ENCODE measurements at regions not wholly inside any gene's neighbourhood (a gene's known extent, or its start where the extent isn't known, plus 50 kb on each side); places are given as distances from the start of the nearest gene placed in this dataset.

DNA sequence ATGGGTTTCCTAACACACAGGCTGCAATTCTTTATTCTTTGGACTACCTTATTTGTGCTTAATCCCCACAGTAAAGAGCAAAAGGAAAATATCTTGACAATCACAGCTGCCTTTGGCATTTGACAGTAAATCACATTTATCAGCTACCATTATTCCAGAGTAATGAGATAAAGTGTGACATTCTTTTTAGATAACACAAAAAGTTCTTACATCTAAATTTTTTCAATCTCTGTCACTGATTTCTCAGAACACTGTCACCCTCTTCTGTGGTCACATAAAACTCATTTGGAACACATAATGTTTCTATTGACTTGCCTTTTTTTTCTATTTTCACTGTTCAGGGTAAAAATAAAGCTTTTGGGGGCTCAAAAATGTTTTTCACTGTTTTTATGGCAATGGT, 484.6 kb downstream of the LTN1 start:
- Mint-ChIP-seq H3K27ac (ENCODE audit: unreplicated experiment) (no peak overlapping the region), H3K4me3 (ENCODE audit: low read depth, unreplicated experiment) (no peak overlapping the region), H3K27me3 (ENCODE audit: unreplicated experiment) (no peaks in the 10 kb centered on the region), H3K4me1 (ENCODE audit: low read depth, unreplicated experiment) (no peaks in the 10 kb centered on the region), H3K9me3 (ENCODE audit: low read depth, unreplicated experiment) (peaks cover 8% of the 10 kb centered on the region), H3K36me3 (ENCODE audit: insufficient read depth, unreplicated experiment) (no peaks in the 10 kb centered on the region)
- BruUV-seq (replicated peaks) = no TSS peak
- intact Hi-C loops (cut with micrococcal nuclease; ENCODE audit: unreplicated experiment) = no loop called here
- CTCF ChIA-PET = no interaction called here
- no peak for DNase-seq
- TF ChIP-seq, protein P1, sequence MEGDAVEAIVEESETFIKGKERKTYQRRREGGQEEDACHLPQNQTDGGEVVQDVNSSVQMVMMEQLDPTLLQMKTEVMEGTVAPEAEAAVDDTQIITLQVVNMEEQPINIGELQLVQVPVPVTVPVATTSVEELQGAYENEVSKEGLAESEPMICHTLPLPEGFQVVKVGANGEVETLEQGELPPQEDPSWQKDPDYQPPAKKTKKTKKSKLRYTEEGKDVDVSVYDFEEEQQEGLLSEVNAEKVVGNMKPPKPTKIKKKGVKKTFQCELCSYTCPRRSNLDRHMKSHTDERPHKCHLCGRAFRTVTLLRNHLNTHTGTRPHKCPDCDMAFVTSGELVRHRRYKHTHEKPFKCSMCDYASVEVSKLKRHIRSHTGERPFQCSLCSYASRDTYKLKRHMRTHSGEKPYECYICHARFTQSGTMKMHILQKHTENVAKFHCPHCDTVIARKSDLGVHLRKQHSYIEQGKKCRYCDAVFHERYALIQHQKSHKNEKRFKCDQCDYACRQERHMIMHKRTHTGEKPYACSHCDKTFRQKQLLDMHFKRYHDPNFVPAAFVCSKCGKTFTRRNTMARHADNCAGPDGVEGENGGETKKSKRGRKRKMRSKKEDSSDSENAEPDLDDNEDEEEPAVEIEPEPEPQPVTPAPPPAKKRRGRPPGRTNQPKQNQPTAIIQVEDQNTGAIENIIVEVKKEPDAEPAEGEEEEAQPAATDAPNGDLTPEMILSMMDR (IDR thresholded peaks at IDR 0.05; ENCODE audit: unreplicated experiment) = no peak

DNA sequence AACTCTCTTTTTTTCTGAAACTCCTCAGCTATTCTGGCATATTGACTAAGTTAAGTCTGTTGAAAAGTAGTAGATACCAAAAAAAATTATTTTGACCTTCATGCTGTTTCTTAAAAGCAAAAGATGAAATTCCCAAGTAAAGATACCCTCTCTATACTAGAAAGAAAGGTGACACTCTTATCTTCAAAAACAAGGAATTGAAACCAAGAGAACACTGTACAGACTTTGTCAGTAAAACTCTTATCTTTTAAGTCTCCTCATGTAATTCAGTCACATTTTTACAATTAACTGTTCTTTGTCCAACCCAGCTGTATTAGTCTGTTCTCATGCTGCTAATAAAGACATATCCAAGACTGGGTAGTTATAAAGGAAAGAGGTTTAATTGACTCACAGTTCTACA, 496.2 kb downstream of the LTN1 start:
- no peaks in the 10 kb centered on the region for H3K27me3 Mint-ChIP-seq (ENCODE audit: unreplicated experiment)
- no peaks in the 10 kb centered on the region for H3K36me3 Mint-ChIP-seq (ENCODE audit: insufficient read depth, unreplicated experiment)
- no TSS peak for BruUV-seq (replicated peaks)
- intact Hi-C loops (cut with micrococcal nuclease; ENCODE audit: unreplicated experiment) = no loop called here
- H3K4me1 Mint-ChIP-seq (ENCODE audit: low read depth, unreplicated experiment) = no peaks in the 10 kb centered on the region
- no peak overlapping the region for H3K4me3 Mint-ChIP-seq (ENCODE audit: low read depth, unreplicated experiment)
- CTCF ChIA-PET = no interaction called here
- TF ChIP-seq, protein P1 (IDR thresholded peaks at IDR 0.05; ENCODE audit: unreplicated experiment) = no peak
- H3K9me3 Mint-ChIP-seq (ENCODE audit: low read depth, unreplicated experiment) = no peaks in the 10 kb centered on the region
- DNase-seq = no peak
- no peak overlapping the region for H3K27ac Mint-ChIP-seq (ENCODE audit: unreplicated experiment)

DNA sequence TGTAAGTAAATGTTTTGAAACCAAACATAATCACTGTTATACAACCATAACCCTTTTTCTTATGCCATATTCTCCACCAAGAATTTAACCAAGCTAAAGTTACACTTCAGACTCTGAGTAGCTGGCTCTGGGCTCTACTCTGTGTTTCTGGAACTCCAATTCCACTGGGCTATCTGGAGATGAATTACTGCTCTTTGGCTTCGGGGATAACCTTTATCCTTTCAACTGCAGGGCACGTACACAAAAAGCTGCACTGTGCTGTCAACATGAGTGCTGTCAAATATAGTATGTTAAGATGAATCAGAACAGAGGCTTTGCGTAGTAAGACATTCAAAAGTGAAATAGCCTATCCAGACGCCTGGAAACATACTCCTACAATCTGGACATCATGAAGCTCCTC, 500.6 kb downstream of the LTN1 start:
- Mint-ChIP-seq H3K9me3 (ENCODE audit: low read depth, unreplicated experiment) (no peaks in the 10 kb centered on the region), H3K4me1 (ENCODE audit: low read depth, unreplicated experiment) (no peaks in the 10 kb centered on the region), H3K27ac (ENCODE audit: unreplicated experiment) (no peak overlapping the region), H3K36me3 (ENCODE audit: insufficient read depth, unreplicated experiment) (no peaks in the 10 kb centered on the region), H3K4me3 (ENCODE audit: low read depth, unreplicated experiment) (no peak overlapping the region), H3K27me3 (ENCODE audit: unreplicated experiment) (no peaks in the 10 kb centered on the region)
- CTCF ChIA-PET = no interaction called here
- intact Hi-C loops (cut with micrococcal nuclease; ENCODE audit: unreplicated experiment) = no loop called here
- TF ChIP-seq, protein P1 (IDR thresholded peaks at IDR 0.05; ENCODE audit: unreplicated experiment) = no peak
- BruUV-seq (replicated peaks) = no TSS peak
- DNase-seq = no peak

DNA sequence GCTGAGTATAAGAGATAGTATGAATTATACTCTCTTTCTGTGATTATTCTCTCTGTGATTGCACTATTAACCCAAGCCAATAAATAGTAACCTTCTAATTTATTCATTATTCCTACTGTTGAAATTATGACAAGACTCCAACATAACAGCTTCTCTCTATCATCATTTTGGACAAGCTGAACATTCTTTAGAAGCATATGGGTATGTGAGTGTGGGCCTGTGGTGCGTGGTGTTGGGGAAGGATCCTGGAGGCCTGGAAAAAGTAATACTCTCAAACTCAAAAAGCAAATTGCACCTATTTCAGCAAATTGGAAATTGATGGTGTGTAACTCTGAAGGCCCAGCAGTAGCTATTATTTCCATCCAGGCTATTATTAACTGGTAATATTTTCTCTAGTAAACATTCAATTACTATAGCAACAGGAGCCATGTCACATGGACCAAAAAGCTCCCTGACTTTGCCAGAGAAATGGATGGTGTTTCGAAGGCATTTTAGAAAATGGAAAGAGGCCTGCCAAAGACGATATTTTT, 502.8 kb downstream of the LTN1 start:
- H3K27me3 Mint-ChIP-seq (ENCODE audit: unreplicated experiment) = no peaks in the 10 kb centered on the region
- H3K4me1 Mint-ChIP-seq (ENCODE audit: low read depth, unreplicated experiment) = no peaks in the 10 kb centered on the region
- no peaks in the 10 kb centered on the region for H3K9me3 Mint-ChIP-seq (ENCODE audit: low read depth, unreplicated experiment)
- CTCF ChIA-PET = no interaction called here
- no TSS peak for BruUV-seq (replicated peaks)
- intact Hi-C loops (cut with micrococcal nuclease; ENCODE audit: unreplicated experiment) = no loop called here
- H3K4me3 Mint-ChIP-seq (ENCODE audit: low read depth, unreplicated experiment) = no peak overlapping the region
- no peak for DNase-seq
- H3K36me3 Mint-ChIP-seq (ENCODE audit: insufficient read depth, unreplicated experiment) = no peaks in the 10 kb centered on the region
- TF ChIP-seq, protein P1 (IDR thresholded peaks at IDR 0.05; ENCODE audit: unreplicated experiment) = no peak
- H3K27ac Mint-ChIP-seq (ENCODE audit: unreplicated experiment) = no peak overlapping the region
